ENCODE measurements at regions not wholly inside any gene's neighbourhood (a gene's known extent, or its start where the extent isn't known, plus 50 kb on each side); places are given as distances from the start of the nearest gene placed in this dataset.

DNA sequence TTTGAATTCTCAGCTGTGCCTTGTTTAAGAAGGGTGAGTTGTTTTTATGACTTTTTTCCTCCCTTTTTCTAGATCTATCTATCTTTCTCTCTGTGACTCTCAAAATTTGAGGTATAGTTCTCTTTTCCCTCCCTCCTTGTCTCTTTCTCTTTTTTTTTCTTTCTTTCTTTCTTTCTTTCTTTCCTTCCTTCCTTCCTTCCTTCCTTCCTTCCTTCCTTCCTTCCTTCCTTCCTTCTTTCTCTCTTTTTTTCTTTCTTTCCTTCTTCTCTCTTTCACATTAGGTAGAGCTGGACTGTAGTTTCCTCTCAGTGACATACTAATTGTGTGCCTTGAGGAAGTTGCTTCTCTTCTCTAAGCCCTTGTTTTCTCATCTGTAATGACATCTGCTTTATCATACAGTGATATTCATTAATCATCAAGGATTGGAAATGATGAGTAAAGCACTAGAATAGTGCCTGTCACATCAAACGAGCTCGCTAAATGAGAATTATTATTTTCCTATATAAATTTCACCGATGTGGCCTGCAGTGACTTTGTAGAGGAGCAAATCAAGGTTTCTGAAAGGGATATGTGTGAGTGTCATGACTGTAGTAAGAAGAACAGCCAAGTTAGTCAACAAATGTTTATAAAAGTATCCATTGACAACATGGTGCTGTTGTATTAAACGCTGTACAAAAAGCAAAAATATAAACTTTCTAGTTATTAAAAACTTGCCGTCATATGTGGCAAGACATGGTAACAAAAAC, 78.9 kb upstream of the SLC38A2 start:
- H3K4me3 Mint-ChIP-seq (ENCODE audit: low read depth, unreplicated experiment) = no peak overlapping the region
- H3K9me3 Mint-ChIP-seq (ENCODE audit: low read depth, unreplicated experiment) = no peaks in the 10 kb centered on the region
- BruUV-seq (replicated peaks) = no TSS peak
- H3K36me3 Mint-ChIP-seq (ENCODE audit: insufficient read depth, unreplicated experiment) = peaks cover 7% of the 10 kb centered on the region
- H3K27me3 Mint-ChIP-seq (ENCODE audit: unreplicated experiment) = no peaks in the 10 kb centered on the region
- CTCF ChIA-PET = no interaction called here
- DNase-seq = no peak
- intact Hi-C loops (cut with micrococcal nuclease; ENCODE audit: unreplicated experiment) = no loop called here
- H3K27ac Mint-ChIP-seq (ENCODE audit: unreplicated experiment) = peak overlapping the region; percentile 27
- TF ChIP-seq, protein P1, sequence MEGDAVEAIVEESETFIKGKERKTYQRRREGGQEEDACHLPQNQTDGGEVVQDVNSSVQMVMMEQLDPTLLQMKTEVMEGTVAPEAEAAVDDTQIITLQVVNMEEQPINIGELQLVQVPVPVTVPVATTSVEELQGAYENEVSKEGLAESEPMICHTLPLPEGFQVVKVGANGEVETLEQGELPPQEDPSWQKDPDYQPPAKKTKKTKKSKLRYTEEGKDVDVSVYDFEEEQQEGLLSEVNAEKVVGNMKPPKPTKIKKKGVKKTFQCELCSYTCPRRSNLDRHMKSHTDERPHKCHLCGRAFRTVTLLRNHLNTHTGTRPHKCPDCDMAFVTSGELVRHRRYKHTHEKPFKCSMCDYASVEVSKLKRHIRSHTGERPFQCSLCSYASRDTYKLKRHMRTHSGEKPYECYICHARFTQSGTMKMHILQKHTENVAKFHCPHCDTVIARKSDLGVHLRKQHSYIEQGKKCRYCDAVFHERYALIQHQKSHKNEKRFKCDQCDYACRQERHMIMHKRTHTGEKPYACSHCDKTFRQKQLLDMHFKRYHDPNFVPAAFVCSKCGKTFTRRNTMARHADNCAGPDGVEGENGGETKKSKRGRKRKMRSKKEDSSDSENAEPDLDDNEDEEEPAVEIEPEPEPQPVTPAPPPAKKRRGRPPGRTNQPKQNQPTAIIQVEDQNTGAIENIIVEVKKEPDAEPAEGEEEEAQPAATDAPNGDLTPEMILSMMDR (IDR thresholded peaks at IDR 0.05; ENCODE audit: unreplicated experiment) = no peak
- H3K4me1 Mint-ChIP-seq (ENCODE audit: low read depth, unreplicated experiment) = peaks cover 64% of the 10 kb centered on the region

DNA sequence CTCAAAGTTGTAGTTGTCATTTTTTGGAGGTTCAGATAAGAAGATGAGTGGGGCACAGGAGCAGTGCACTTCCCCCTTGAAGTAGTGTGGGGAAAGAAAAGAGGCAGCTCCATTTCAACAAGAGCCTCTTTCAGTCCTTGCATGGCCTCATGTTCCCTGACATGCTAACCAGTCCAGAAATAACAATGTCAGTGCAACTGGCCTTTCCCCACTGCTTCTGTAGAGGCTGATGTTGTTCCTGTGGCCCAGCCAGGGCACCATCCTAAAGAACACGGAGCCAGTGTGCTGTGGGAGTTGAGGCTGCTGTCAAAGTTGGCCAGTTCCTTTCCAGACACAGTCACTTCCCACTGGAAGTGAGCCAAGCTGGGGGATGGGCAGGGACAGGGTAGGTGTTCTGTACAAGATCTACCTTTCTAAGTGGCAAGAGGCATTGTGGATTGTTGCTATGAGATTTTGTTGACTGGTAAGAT, 77.7 kb upstream of the SLC38A2 start:
- DNase-seq = peak; percentile 55
- peak overlapping the region; percentile 36 for H3K27ac Mint-ChIP-seq (ENCODE audit: unreplicated experiment)
- CTCF ChIA-PET = no interaction called here
- H3K4me3 Mint-ChIP-seq (ENCODE audit: low read depth, unreplicated experiment) = no peak overlapping the region
- peaks cover 56% of the 10 kb centered on the region for H3K4me1 Mint-ChIP-seq (ENCODE audit: low read depth, unreplicated experiment)
- intact Hi-C loops (cut with micrococcal nuclease; ENCODE audit: unreplicated experiment) = no loop called here
- H3K36me3 Mint-ChIP-seq (ENCODE audit: insufficient read depth, unreplicated experiment) = no peaks in the 10 kb centered on the region
- TF ChIP-seq, protein P1 (IDR thresholded peaks at IDR 0.05; ENCODE audit: unreplicated experiment) = no peak
- H3K27me3 Mint-ChIP-seq (ENCODE audit: unreplicated experiment) = no peaks in the 10 kb centered on the region
- no TSS peak for BruUV-seq (replicated peaks)
- H3K9me3 Mint-ChIP-seq (ENCODE audit: low read depth, unreplicated experiment) = no peaks in the 10 kb centered on the region

- intact Hi-C loops (cut with micrococcal nuclease; ENCODE audit: unreplicated experiment) = no loop called here
- Mint-ChIP-seq H3K36me3 (ENCODE audit: insufficient read depth, unreplicated experiment) (no peaks in the 10 kb centered on the region), H3K4me1 (ENCODE audit: low read depth, unreplicated experiment) (peaks cover 56% of the 10 kb centered on the region), H3K27ac (ENCODE audit: unreplicated experiment) (peak overlapping the region; percentile 36), H3K27me3 (ENCODE audit: unreplicated experiment) (no peaks in the 10 kb centered on the region), H3K4me3 (ENCODE audit: low read depth, unreplicated experiment) (no peak overlapping the region), H3K9me3 (ENCODE audit: low read depth, unreplicated experiment) (no peaks in the 10 kb centered on the region)
- DNase-seq = no peak
- CTCF ChIA-PET = no interaction called here
- TF ChIP-seq, protein P1 (IDR thresholded peaks at IDR 0.05; ENCODE audit: unreplicated experiment) = no peak
- no TSS peak for BruUV-seq (replicated peaks)
Observed at GRCh38 chr12:46449856-46450255, 77.3 kb upstream of the SLC38A2 start.

- peaks cover 56% of the 10 kb centered on the region for H3K4me1 Mint-ChIP-seq (ENCODE audit: low read depth, unreplicated experiment)
- no TSS peak for BruUV-seq (replicated peaks)
- no peak overlapping the region for H3K4me3 Mint-ChIP-seq (ENCODE audit: low read depth, unreplicated experiment)
- H3K36me3 Mint-ChIP-seq (ENCODE audit: insufficient read depth, unreplicated experiment) = no peaks in the 10 kb centered on the region
- intact Hi-C loops (cut with micrococcal nuclease; ENCODE audit: unreplicated experiment) = no loop called here
- H3K27ac Mint-ChIP-seq (ENCODE audit: unreplicated experiment) = no peak overlapping the region
- H3K27me3 Mint-ChIP-seq (ENCODE audit: unreplicated experiment) = no peaks in the 10 kb centered on the region
- TF ChIP-seq, protein P1 (IDR thresholded peaks at IDR 0.05; ENCODE audit: unreplicated experiment) = no peak
- no peak for DNase-seq
- CTCF ChIA-PET = no interaction called here
- no peaks in the 10 kb centered on the region for H3K9me3 Mint-ChIP-seq (ENCODE audit: low read depth, unreplicated experiment)
Observed at GRCh38 chr12:46449316-46449715, 76.7 kb upstream of the SLC38A2 start.

Data from Calu3 (cell line).